ENCODE measurements at regions not wholly inside any gene's neighbourhood (a gene's known extent, or its start where the extent isn't known, plus 50 kb on each side); places are given as distances from the start of the nearest gene placed in this dataset.

DNA sequence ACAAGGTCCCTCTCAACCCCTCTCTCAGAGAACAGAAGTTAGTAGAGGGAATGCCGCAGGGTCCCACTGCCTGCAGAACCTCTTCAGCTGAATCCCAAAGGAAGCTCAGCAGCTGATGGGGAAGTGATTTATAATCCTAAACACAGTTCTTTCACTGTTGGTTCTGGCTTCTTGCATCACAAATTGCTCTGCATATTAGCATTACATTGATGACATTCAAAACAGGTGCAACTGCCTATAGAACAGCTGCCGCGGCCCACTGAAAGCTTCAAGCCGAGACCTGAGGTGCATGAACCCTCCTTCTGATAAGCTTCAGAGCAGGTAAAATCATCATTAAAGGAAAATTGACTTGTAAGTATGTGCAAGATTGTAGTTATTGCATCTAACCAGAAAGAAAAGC is 75.2 kb upstream of the KIRREL3 start:
- H3K27ac ChIP-seq (ENCODE audit: low read depth, low read length): no peak overlapping the region

DNA sequence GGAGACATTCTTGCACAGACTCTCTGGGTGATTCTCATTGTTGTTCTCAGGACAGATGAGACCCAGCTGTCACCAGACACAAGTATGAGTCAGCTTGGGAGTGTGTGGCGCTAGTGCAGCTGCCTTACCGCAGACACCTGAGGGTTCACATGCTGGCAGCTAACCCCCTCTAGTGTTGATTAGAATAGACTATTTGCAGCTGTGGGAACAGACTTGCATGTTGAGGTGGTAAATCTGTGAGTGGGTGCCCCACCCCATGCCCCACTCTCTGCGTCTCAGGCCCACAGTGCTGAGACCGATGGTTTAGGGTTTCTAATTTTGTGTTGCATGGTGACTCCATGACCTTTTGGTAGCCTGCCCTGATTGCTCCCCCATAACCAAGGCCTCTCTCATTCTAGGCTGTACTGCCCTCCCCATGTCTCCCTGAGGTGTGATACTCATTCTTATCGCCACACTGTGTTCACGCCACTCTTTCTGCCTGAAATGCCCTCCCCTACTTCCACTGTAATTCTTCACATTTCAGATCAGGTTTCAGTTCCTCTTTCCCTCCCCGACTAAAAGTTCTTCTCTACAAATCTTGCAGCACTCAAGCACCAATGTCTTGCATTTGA is 73.7 kb upstream of the KIRREL3 start:
- DNase-seq (ENCODE audit: low read depth in 4 of 6, low spot score in 6 of 6): peak in 1 of 6 donors; percentile 74
- H3K9me3 ChIP-seq (ENCODE audit: control insufficient read depth, insufficient read depth, low read length): no peaks in the 10 kb centered on the region
- H3K36me3 ChIP-seq (ENCODE audit: control insufficient read depth, insufficient read depth, low read length): no peaks in the 10 kb centered on the region
- H3K27ac ChIP-seq (ENCODE audit: low read depth, low read length): no peak overlapping the region
- H3K27me3 ChIP-seq (ENCODE audit: control insufficient read depth, insufficient read depth, low read length): no peaks in the 10 kb centered on the region
- 72% methylated on average over 5 of the region's 7 CpGs for WGBS (ENCODE audit: insufficient coverage)
- no peak overlapping the region for H3K4me3 ChIP-seq (ENCODE audit: low read depth, low read length)
- no peaks in the 10 kb centered on the region for H3K4me1 ChIP-seq (ENCODE audit: control insufficient read depth, insufficient read depth, low read length)

More for the DNA sequence above, 75.2 kb upstream of the KIRREL3 start:
- Histone ChIP-seq H3K27me3 (ENCODE audit: control insufficient read depth, insufficient read depth, low read length) (no peaks in the 10 kb centered on the region), H3K36me3 (ENCODE audit: control insufficient read depth, insufficient read depth, low read length) (no peaks in the 10 kb centered on the region), H3K9me3 (ENCODE audit: control insufficient read depth, insufficient read depth, low read length) (no peaks in the 10 kb centered on the region), H3K4me3 (ENCODE audit: low read depth, low read length) (no peak overlapping the region), H3K4me1 (ENCODE audit: control insufficient read depth, insufficient read depth, low read length) (no peaks in the 10 kb centered on the region)
- peak in 1 of 6 donors; percentile 64 for DNase-seq (ENCODE audit: low read depth in 4 of 6, low spot score in 6 of 6)
- WGBS (ENCODE audit: insufficient coverage): no CpG with 5 or more reads among the region's 4 CpGs

DNA sequence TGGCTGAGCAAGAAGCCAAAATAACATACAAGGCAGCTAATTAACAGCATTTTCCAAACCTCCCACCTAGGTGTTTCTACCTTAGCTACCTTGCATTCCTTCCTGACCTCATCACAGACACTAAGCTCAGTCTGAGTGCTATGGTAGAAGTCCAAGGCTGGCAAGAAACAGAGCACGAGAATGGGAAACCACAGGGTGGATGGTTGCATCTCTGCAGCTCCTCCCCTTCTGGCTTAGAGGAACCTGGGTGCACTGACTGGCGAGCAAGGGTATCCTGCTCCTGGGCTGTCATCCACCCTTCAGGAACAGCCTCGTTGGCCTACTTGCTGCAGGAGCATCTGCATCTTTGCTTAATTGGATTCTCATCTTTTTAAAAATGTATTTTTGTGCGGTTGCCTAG is 73.1 kb upstream of the KIRREL3 start:
- DNase-seq (ENCODE audit: low read depth in 4 of 6, low spot score in 6 of 6): no peak
- H3K9me3 ChIP-seq (ENCODE audit: control insufficient read depth, insufficient read depth, low read length): no peaks in the 10 kb centered on the region
- H3K36me3 ChIP-seq (ENCODE audit: control insufficient read depth, insufficient read depth, low read length): no peaks in the 10 kb centered on the region
- WGBS (ENCODE audit: insufficient coverage): 75% methylated on average over 2 of the region's 4 CpGs
- no peak overlapping the region for H3K27ac ChIP-seq (ENCODE audit: low read depth, low read length)
- H3K4me1 ChIP-seq (ENCODE audit: control insufficient read depth, insufficient read depth, low read length): no peaks in the 10 kb centered on the region
- no peaks in the 10 kb centered on the region for H3K27me3 ChIP-seq (ENCODE audit: control insufficient read depth, insufficient read depth, low read length)
- H3K4me3 ChIP-seq (ENCODE audit: low read depth, low read length): no peak overlapping the region

DNA sequence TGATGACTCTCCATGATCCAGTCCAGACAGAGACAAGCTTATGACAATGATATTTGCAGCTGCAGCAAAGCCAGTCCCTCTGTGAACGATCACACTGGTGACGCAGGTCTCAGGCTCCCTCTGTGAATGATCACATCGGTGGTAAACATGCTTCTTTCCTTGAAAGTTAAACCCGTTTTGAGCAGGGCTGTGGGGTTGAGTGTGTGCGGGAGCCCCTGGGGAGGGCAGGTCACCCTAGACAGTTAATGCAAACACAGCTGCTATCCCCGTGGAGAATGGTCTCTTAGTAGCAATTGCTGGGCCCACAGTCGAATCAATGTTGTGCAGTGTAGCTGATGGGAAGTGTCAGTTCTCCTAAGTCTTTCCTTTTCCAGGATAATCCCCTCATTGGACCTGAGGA is 71.0 kb upstream of the KIRREL3 start:
- Histone ChIP-seq H3K4me1 (ENCODE audit: control insufficient read depth, insufficient read depth, low read length) (no peaks in the 10 kb centered on the region), H3K9me3 (ENCODE audit: control insufficient read depth, insufficient read depth, low read length) (no peaks in the 10 kb centered on the region), H3K4me3 (ENCODE audit: low read depth, low read length) (no peak overlapping the region), H3K27me3 (ENCODE audit: control insufficient read depth, insufficient read depth, low read length) (no peaks in the 10 kb centered on the region), H3K36me3 (ENCODE audit: control insufficient read depth, insufficient read depth, low read length) (no peaks in the 10 kb centered on the region), H3K27ac (ENCODE audit: low read depth, low read length) (no peak overlapping the region)
- WGBS (ENCODE audit: insufficient coverage): 85% methylated on average over 6 of the region's 7 CpGs
- no peak for DNase-seq (ENCODE audit: low read depth in 4 of 6, low spot score in 6 of 6)

DNA sequence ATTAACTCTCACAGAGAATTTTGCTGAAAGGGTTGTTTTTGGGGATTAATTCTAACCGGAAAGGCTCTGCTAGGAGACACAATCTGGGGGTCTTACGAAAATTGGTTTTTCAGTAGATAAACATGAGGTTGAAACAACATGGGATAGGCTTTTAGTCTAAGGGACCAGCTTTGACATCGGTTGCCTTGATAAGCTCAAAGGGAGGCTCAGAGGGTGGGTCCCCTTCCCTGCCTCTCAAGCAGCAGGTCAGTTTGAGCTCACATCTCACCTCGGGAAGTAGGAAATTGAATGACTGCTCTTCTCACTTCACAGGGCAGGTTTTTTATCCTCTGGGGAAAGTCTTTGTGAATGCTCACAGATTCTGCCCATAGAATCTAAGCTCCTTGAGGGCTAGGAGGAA is 70.2 kb upstream of the KIRREL3 start:
- Histone ChIP-seq H3K27ac (ENCODE audit: low read depth, low read length) (no peak overlapping the region), H3K36me3 (ENCODE audit: control insufficient read depth, insufficient read depth, low read length) (no peaks in the 10 kb centered on the region), H3K9me3 (ENCODE audit: control insufficient read depth, insufficient read depth, low read length) (no peaks in the 10 kb centered on the region), H3K4me1 (ENCODE audit: control insufficient read depth, insufficient read depth, low read length) (no peaks in the 10 kb centered on the region), H3K27me3 (ENCODE audit: control insufficient read depth, insufficient read depth, low read length) (no peaks in the 10 kb centered on the region), H3K4me3 (ENCODE audit: low read depth, low read length) (no peak overlapping the region)
- WGBS (ENCODE audit: insufficient coverage): 100% methylated on average over 3 of the region's 4 CpGs
- no peak for DNase-seq (ENCODE audit: low read depth in 4 of 6, low spot score in 6 of 6)

DNA sequence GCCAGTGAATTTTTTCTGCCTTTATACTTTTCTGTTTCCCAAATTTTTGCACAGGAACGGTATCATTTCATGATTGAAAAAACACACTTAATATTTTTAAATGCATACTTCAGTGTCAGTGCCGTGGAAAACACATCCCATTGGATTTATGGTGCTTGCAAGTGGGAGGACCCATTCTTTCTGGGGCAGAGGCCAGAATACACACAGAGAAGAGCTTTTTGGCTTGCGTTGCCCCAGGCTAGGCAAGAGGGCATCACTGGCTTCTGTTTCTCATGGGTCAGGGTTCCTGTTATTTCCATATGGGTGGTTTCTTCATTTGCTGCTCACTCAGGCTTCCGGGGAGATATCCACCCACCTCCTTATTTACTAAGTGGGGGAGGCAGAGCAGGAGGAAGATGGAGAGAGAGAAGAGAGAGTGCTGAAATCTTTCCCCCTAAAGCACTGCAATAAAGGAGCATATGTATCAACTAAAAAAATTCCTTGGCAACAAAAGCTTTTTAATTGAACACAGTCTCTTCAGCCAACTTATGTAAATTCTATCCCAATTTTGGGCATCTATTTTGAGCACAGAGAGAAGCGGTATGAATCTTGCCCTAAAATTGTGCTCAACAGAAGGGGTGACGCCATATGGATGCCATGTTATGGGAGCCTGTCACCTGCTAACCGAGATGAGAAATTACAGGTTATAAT is 66.0 kb upstream of the KIRREL3 start:
- 75% methylated on average over 3 of the region's 7 CpGs for WGBS (ENCODE audit: insufficient coverage)
- H3K36me3 ChIP-seq (ENCODE audit: control insufficient read depth, insufficient read depth, low read length): no peaks in the 10 kb centered on the region
- DNase-seq (ENCODE audit: low read depth in 4 of 6, low spot score in 6 of 6): peak in 1 of 6 donors; percentile 87
- no peaks in the 10 kb centered on the region for H3K27me3 ChIP-seq (ENCODE audit: control insufficient read depth, insufficient read depth, low read length)
- H3K27ac ChIP-seq (ENCODE audit: low read depth, low read length): no peak overlapping the region
- H3K4me3 ChIP-seq (ENCODE audit: low read depth, low read length): no peak overlapping the region
- H3K4me1 ChIP-seq (ENCODE audit: control insufficient read depth, insufficient read depth, low read length): peaks cover 4% of the 10 kb centered on the region
- no peaks in the 10 kb centered on the region for H3K9me3 ChIP-seq (ENCODE audit: control insufficient read depth, insufficient read depth, low read length)

DNA sequence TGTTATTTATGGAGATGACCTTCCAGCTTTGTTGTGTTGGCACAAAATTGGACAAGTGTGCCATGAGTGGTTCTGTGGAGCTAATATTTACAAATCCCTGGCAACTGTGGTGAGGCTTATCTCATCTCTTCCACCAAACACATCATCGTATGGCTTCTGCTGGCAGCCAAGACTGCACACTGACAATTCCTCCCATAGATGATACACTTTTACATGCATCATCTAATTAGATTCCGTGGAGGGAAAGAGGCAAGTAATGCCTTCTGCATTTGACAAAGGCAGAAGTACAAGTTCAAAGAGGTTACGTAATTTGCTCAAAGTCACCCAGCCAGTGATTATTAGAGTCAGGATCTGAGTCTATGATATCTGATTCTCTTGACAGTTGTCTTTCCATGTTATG is 62.7 kb upstream of the KIRREL3 start:
- no peaks in the 10 kb centered on the region for H3K36me3 ChIP-seq (ENCODE audit: control insufficient read depth, insufficient read depth, low read length)
- no peaks in the 10 kb centered on the region for H3K9me3 ChIP-seq (ENCODE audit: control insufficient read depth, insufficient read depth, low read length)
- DNase-seq (ENCODE audit: low read depth in 4 of 6, low spot score in 6 of 6): no peak
- H3K27me3 ChIP-seq (ENCODE audit: control insufficient read depth, insufficient read depth, low read length): no peaks in the 10 kb centered on the region
- H3K27ac ChIP-seq (ENCODE audit: low read depth, low read length): no peak overlapping the region
- H3K4me3 ChIP-seq (ENCODE audit: low read depth, low read length): no peak overlapping the region
- peaks cover 24% of the 10 kb centered on the region for H3K4me1 ChIP-seq (ENCODE audit: control insufficient read depth, insufficient read depth, low read length)
- no CpG with 5 or more reads among the region's 3 CpGs for WGBS (ENCODE audit: insufficient coverage)

DNA sequence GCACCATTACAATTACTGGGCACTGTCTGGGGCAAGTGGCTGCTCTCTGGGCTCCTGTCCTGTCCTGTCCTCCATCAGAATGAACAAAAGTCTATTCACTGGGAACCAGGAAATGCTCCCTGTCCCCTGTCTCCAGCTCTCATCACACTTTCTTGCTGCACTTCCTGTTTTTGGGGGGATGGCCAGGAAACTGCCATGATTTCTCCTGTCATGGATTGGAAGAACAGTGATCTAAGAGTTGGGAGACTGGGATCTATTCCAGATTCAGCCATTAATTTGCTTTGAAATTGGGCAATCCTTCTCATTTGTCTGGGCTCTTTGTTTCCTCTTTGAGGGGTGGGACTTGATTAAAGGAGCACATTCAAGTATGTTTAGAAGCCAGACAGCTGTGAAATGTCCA is 61.4 kb upstream of the KIRREL3 start:
- H3K4me1 ChIP-seq (ENCODE audit: control insufficient read depth, insufficient read depth, low read length): peaks cover 24% of the 10 kb centered on the region
- H3K27me3 ChIP-seq (ENCODE audit: control insufficient read depth, insufficient read depth, low read length): no peaks in the 10 kb centered on the region
- H3K36me3 ChIP-seq (ENCODE audit: control insufficient read depth, insufficient read depth, low read length): no peaks in the 10 kb centered on the region
- no peak overlapping the region for H3K4me3 ChIP-seq (ENCODE audit: low read depth, low read length)
- H3K9me3 ChIP-seq (ENCODE audit: control insufficient read depth, insufficient read depth, low read length): no peaks in the 10 kb centered on the region
- no peak overlapping the region for H3K27ac ChIP-seq (ENCODE audit: low read depth, low read length)
- DNase-seq (ENCODE audit: low read depth in 4 of 6, low spot score in 6 of 6): peak in 2 of 6 donors; percentile 71 to 79

DNA sequence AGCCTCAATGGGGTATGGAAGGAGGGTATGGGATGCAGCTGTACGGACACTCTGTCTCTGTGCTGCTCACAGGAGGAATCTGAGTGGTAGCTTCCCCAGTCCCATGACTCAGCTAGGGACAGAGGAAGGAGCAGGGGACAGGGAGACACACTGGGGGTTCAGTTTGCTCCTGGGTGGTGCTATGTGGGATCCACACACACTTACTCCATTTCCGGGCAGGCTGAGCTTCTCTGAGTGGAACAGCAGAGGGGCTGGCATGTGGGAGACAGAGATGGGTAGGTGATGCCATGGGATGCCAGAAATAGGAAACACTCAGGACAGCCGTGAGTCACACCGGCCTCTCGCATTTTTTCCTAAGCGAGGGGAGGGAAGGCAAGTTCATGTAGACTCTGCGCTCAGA is 59.2 kb upstream of the KIRREL3 start:
- no peak overlapping the region for H3K4me3 ChIP-seq (ENCODE audit: low read depth, low read length)
- no peak for DNase-seq (ENCODE audit: low read depth in 4 of 6, low spot score in 6 of 6)
- H3K36me3 ChIP-seq (ENCODE audit: control insufficient read depth, insufficient read depth, low read length): no peaks in the 10 kb centered on the region
- no peak overlapping the region for H3K27ac ChIP-seq (ENCODE audit: low read depth, low read length)
- 100% methylated on average over 4 of the region's 7 CpGs for WGBS (ENCODE audit: insufficient coverage)
- H3K4me1 ChIP-seq (ENCODE audit: control insufficient read depth, insufficient read depth, low read length): peaks cover 24% of the 10 kb centered on the region
- H3K27me3 ChIP-seq (ENCODE audit: control insufficient read depth, insufficient read depth, low read length): no peaks in the 10 kb centered on the region
- H3K9me3 ChIP-seq (ENCODE audit: control insufficient read depth, insufficient read depth, low read length): no peaks in the 10 kb centered on the region

DNA sequence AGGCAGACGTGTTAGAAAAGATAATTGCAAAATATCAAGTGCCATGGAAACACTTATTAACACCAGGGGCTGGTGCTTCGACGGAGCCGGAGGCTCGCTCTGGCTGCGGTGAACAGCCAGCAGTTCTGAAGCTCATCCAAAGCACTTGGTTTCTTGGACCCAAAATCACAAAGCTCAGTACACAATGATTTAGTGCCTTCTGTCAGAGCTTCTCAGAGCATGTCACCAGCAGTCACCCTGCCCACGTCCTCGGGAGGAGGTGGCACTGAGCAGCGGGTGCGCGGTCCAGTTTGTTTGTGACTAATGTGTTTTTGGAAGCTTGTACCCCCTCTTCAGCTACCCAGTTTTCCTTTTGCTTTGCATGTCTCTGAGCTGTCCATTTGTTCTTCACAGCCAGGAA is 58.7 kb upstream of the KIRREL3 start:
- H3K9me3 ChIP-seq (ENCODE audit: control insufficient read depth, insufficient read depth, low read length): no peaks in the 10 kb centered on the region
- 28% methylated on average over 5 of the region's 11 CpGs for WGBS (ENCODE audit: insufficient coverage)
- H3K36me3 ChIP-seq (ENCODE audit: control insufficient read depth, insufficient read depth, low read length): no peaks in the 10 kb centered on the region
- no peak overlapping the region for H3K27ac ChIP-seq (ENCODE audit: low read depth, low read length)
- H3K4me1 ChIP-seq (ENCODE audit: control insufficient read depth, insufficient read depth, low read length): peaks cover 24% of the 10 kb centered on the region
- no peak overlapping the region for H3K4me3 ChIP-seq (ENCODE audit: low read depth, low read length)
- peak in 1 of 6 donors; percentile 48 for DNase-seq (ENCODE audit: low read depth in 4 of 6, low spot score in 6 of 6)
- no peaks in the 10 kb centered on the region for H3K27me3 ChIP-seq (ENCODE audit: control insufficient read depth, insufficient read depth, low read length)
